Heart left ventricle (tissue), 16 donors: ENCODE measurements at regions not wholly inside any gene's neighbourhood (a gene's known extent, or its start where the extent isn't known, plus 50 kb on each side); places are given as distances from the start of the nearest gene placed in this dataset.

Source experiments
- ATAC-seq, 4 donors: fragments of 200-7000 bp; cut with Tn5 transposase; one replicate each; pipeline ENCODE4 v1.9.1; 2020 to 2022; ENCODE audit warnings: moderate library complexity in 4 of 4, mild to moderate bottlenecking in 3 of 4, moderate number of reproducible peaks in 1 of 4
- DNase-seq, 5 donors: peaks; one replicate each; pipeline ENCODE4 v3.0.0-alpha.2; 2020
- H3K27ac ChIP-seq, 12 donors: fragments of 200-600 bp; sonication (generic) in 4 of 12; one replicate each; pipeline versions ENCODE4 v1.5.0 to v1.8.0; 2016 to 2022; ENCODE audit warnings: mild to moderate bottlenecking in 2 of 12
- H3K27me3 ChIP-seq, 9 donors: fragments of 200-600 bp; sonication (generic) in 2 of 9; one replicate each; pipeline versions ENCODE4 v1.5.1 to v1.8.0; 2016 to 2022; ENCODE audit warnings: mild to moderate bottlenecking in 3 of 9
- H3K36me3 ChIP-seq, 9 donors: fragments of 200-600 bp; sonication (generic) in 2 of 9; one replicate each; pipeline versions ENCODE4 v1.5.0 to v1.8.0; 2018 to 2022; ENCODE audit warnings: mild to moderate bottlenecking in 2 of 9
- H3K4me1 ChIP-seq, 12 donors: fragments of 200-600 bp; sonication (generic) in 4 of 12; one replicate each; pipeline versions ENCODE4 v1.5.0 to v1.8.0; 2016 to 2022; ENCODE audit warnings: mild to moderate bottlenecking in 3 of 12
- H3K4me3 ChIP-seq, 12 donors: fragments of 200-600 bp; sonication (generic) in 4 of 12; one replicate each; pipeline versions ENCODE4 v1.5.0 to v1.8.0; 2017 to 2022; ENCODE audit warnings: mild to moderate bottlenecking in 9 of 12, moderate library complexity in 4 of 12
- H3K9me3 ChIP-seq, 12 donors: fragments of 200-600 bp; sonication (generic) in 4 of 12; one replicate each; pipeline versions ENCODE4 v1.5.0 to v1.8.0; 2016 to 2022; ENCODE audit warnings: mild to moderate bottlenecking in 1 of 12
- POLR2A ChIP-seq, 2 donors: fragments of 450-650 bp; IDR thresholded peaks; one replicate each; pipeline ENCODE4 v1.6.1; 2017; ENCODE audit warnings: antibody characterized with exemption in 2 of 2, mild to moderate bottlenecking in 2 of 2, moderate library complexity in 2 of 2
- WGBS, 4 donors: extraction: QIAGEN DNeasy Blood & Tissue Kit in 2 of 4; methylation state at CpG; one replicate each; pipeline versions ENCODE4 v1.1.5 to v1.1.7; 2013 to 2018; 5-methylcytosine and 5-hydroxymethylcytosine counted together
- intact Hi-C, 10 donors: fragments of 100-400 bp; cut with DNase I; formaldehyde crosslinking; loops; one replicate each; pipeline versions ENCODE4 v1.11.1 to v1.14.2; 2022
- TF ChIP-seq, protein P1 (sequence below), 12 donors: fragments of 200-600 bp; sonication (generic) in 4 of 12; IDR thresholded peaks; one replicate each; pipeline versions ENCODE4 v1.5.0 to v1.8.0; 2018 to 2022; ENCODE audit warnings: antibody characterized with exemption in 12 of 12, mild to moderate bottlenecking in 5 of 12
- donor health status: ischemic (EF 13 %, LVEDD 7.1; RV severe dilation, severe dysfunction).
- donor health status: healthy with polysubstance abuse.
- donor health status: DM: no; HTN: yes; CAD: no.
- donor health status: DM: no; HTN: no; CAD: no.
- donor health status: ischemic (EF 25% LVEDD 6.9; RV normal size, moderate dysfunction).
- donor health status: ischemic (EF 25% LVEDD 5.7; RV mildly dilated, moderate dysfunction).
- donor health status: healthy.
- donor health status: DM: yes; HTN: yes; CAD: no.
- donor health status: ischemic (EF 35%, LVEDD 5.7; RV mildly dilated, moderate dysfunction).
- donor health status: nonischemic (EF 11% LVEDD 7.7; RV severe dilation, severe dysfunction).
- donor health status: DM: yes; HTN: yes; CAD: no.
- donor health status: PGD.
- donor health status: ischemic (EF 29% LVEDD 5.4; RV normal size, mild dysfunction).
- donor health status: nonischemic (EF 23%, LVEDD 6.1; RV moderate dilation, normal function).

DNA sequence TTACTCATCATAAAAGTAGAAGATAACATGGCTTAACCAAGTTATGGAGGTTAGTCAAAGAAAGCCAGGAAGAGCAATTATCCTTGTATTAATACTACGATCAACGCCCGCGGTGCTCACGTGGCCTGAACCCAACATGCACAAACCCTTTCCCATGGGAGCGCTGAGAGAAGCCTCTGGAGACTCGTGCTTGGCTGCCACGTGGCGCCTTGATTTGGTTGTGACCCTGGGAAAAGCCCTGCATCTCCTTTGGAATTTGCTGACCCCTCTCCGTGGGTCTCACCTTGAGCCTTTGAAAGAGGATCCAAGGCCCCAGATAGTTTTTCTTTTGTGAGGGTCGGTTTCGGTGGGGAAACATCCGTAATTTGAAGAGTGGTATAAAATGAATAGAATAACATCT lies 255.6 kb downstream of the DCDC2C start:
- Histone ChIP-seq H3K36me3 (no peaks in the 10 kb centered on the region), H3K27me3 (peaks cover 0 to 11% (median 0%) of the 10 kb centered on the region in 9 donors), H3K9me3 (no peaks in the 10 kb centered on the region), H3K27ac (no peak overlapping the region), H3K4me3 (no peak overlapping the region), H3K4me1 (no peaks in the 10 kb centered on the region)
- no peak for ATAC-seq
- DNase-seq: no peak
- TF ChIP-seq, protein P1, sequence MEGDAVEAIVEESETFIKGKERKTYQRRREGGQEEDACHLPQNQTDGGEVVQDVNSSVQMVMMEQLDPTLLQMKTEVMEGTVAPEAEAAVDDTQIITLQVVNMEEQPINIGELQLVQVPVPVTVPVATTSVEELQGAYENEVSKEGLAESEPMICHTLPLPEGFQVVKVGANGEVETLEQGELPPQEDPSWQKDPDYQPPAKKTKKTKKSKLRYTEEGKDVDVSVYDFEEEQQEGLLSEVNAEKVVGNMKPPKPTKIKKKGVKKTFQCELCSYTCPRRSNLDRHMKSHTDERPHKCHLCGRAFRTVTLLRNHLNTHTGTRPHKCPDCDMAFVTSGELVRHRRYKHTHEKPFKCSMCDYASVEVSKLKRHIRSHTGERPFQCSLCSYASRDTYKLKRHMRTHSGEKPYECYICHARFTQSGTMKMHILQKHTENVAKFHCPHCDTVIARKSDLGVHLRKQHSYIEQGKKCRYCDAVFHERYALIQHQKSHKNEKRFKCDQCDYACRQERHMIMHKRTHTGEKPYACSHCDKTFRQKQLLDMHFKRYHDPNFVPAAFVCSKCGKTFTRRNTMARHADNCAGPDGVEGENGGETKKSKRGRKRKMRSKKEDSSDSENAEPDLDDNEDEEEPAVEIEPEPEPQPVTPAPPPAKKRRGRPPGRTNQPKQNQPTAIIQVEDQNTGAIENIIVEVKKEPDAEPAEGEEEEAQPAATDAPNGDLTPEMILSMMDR (IDR thresholded peaks at IDR 0.05): no peak
- no peak for TF ChIP-seq POLR2A (IDR thresholded peaks at IDR 0.05)
- 50 to 55% (median 53%) methylated on average over 13 of the region's 13 CpGs for WGBS, 4 donors
- intact Hi-C loops: loop anchor here in 3 of 10 donors (5.0 to 10.0 kb wide), 2 partner anchors 1406 to 1408 kb away; no protein-coding TSS in a partner anchor

DNA sequence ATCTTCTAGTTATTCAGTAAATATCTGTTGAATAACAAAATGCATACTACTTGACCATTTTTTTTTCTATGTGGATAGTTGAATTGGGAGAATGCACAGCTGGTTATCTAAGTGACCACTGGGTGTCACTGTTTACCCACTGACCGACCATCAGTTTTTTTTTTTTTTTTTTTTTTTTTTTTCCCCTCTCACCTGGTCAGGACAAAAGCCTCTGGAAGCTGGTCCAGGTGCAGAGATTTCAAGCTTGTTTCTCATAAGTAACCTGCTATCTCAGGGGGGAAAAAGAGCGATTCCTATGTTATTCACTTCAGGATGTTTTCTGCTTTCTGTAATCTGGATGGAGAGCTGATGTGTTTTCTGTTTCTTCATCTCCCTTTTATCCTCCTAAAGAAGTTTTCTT lies 256.0 kb downstream of the DCDC2C start:
- Histone ChIP-seq H3K4me1 (no peaks in the 10 kb centered on the region), H3K4me3 (no peak overlapping the region), H3K36me3 (no peaks in the 10 kb centered on the region), H3K27ac (no peak overlapping the region), H3K9me3 (no peaks in the 10 kb centered on the region), H3K27me3 (peaks cover 0 to 15% (median 0%) of the 10 kb centered on the region in 9 donors)
- WGBS, 4 donors: 9 to 14% (median 12%) methylated on average over 2 of the region's 2 CpGs
- TF ChIP-seq, protein P1 (IDR thresholded peaks at IDR 0.05): peak; percentile 58 to 81 (median 70)
- TF ChIP-seq POLR2A (IDR thresholded peaks at IDR 0.05): no peak
- DNase-seq (no peak), ATAC-seq (no peak)
- intact Hi-C loops: loop anchor here in 3 of 10 donors (5.0 to 10.0 kb wide), 2 partner anchors 1405 to 1408 kb away; no protein-coding TSS in a partner anchor

DNA sequence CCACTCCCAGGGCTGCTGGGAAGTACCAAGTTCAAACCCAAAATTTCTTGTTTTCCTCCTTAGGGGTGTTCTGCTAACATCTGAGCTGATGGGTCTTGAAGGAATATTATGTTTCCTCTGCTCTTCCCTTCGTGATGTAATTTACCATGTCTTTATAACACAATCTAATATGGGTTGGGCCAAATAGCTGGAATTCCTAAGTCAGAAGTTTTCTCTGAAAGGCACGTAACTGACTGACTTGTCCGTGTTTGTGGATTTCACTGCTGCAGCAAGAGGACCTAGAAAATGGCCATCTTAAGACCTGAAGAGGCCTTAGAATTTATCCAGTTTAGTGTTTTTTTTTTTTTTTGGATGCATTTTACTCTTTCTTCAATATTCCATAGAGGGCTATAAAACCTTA lies 256.7 kb downstream of the DCDC2C start:
- Histone ChIP-seq H3K27ac (no peak overlapping the region), H3K9me3 (no peaks in the 10 kb centered on the region), H3K36me3 (no peaks in the 10 kb centered on the region), H3K4me1 (no peaks in the 10 kb centered on the region), H3K27me3 (peaks cover 0 to 17% (median 0%) of the 10 kb centered on the region in 9 donors), H3K4me3 (no peak overlapping the region)
- ATAC-seq (no peak), DNase-seq (no peak)
- TF ChIP-seq POLR2A (IDR thresholded peaks at IDR 0.05): no peak
- TF ChIP-seq, protein P1 (IDR thresholded peaks at IDR 0.05): no peak
- intact Hi-C loops: loop anchor here in 1 of 10 donors (10.0 kb wide), 1 partner anchor 1405 kb away; no protein-coding TSS in a partner anchor
- WGBS, 4 donors: 57 to 68% (median 61%) methylated on average over 3 of the region's 3 CpGs

DNA sequence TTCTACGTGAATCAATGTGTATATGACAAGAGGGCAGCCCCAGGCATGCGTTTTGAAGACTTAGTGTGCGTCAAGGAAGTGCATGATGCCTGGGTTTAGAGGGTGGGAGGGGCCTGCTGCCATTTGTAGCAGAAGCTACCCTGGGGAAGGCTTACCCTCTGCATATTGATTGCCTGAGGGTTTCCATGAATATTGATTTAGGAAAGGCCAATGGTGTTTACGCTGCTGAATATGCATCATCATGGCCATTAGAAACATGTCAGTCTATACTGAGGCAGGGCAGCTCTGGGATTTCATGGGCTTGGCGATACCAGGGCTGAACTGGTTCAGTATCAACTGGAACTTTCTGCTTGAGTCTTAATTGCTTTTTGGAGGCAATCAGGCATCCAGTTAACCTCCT lies 259.3 kb downstream of the DCDC2C start:
- H3K36me3 ChIP-seq: no peaks in the 10 kb centered on the region
- 85 to 92% (median 88%) methylated on average over 5 of the region's 5 CpGs for WGBS, 4 donors
- no peaks in the 10 kb centered on the region for H3K4me1 ChIP-seq
- no peak for ATAC-seq
- intact Hi-C loops: loop anchor here in 1 of 10 donors (10.0 kb wide), 1 partner anchor 1402 kb away; no protein-coding TSS in a partner anchor
- no peak overlapping the region for H3K4me3 ChIP-seq
- no peak for DNase-seq
- H3K27ac ChIP-seq: no peak overlapping the region
- H3K9me3 ChIP-seq: no peaks in the 10 kb centered on the region
- no peak for TF ChIP-seq POLR2A (IDR thresholded peaks at IDR 0.05)
- TF ChIP-seq, protein P1 (IDR thresholded peaks at IDR 0.05): no peak
- H3K27me3 ChIP-seq: peaks cover 0 to 32% (median 0%) of the 10 kb centered on the region in 9 donors
